CD4-positive, alpha-beta memory T cell (primary cell): ENCODE measurements at regions not wholly inside any gene's neighbourhood (a gene's known extent, or its start where the extent isn't known, plus 50 kb on each side); places are given as distances from the start of the nearest gene placed in this dataset.

Source experiments
- CTCF ChIA-PET: fragments of 350-600 bp; sonication (Branson Sonifier 250); formaldehyde crosslinking; loops from one replicate; lab custom pipeline; 2021; ENCODE audit warnings: inconsistent platforms; ENCODE audit not compliant: partially characterized antibody; lab: Charles Lee
- POLR2A ChIA-PET: fragments of 350-600 bp; sonication (Branson Sonifier 250); formaldehyde crosslinking; loops from one replicate; lab custom pipeline; 2021; ENCODE audit not compliant: partially characterized antibody; lab: Charles Lee
- DNase-seq, 5 donors: peaks; one replicate each; pipeline versions ENCODE4 v3.0.0 to v3.0.0-alpha.2; 2020 to 2022; ENCODE audit warnings: mixed read lengths in 1 of 5
- H3K27ac ChIP-seq: one replicate; pipeline ENCODE4 v1.7.0; 2013; ENCODE audit warnings: low read depth, low read length
- H3K27me3 ChIP-seq: 2 replicates; pipeline ENCODE4 v1.7.0; 2013; ENCODE audit warnings: mild to moderate bottlenecking, low read length, moderate library complexity; ENCODE audit not compliant: insufficient read depth
- H3K36me3 ChIP-seq: 2 replicates; pipeline ENCODE4 v1.7.0; 2013; ENCODE audit warnings: mild to moderate bottlenecking, low read length, moderate library complexity; ENCODE audit not compliant: insufficient read depth
- H3K4me1 ChIP-seq: 2 replicates; pipeline ENCODE4 v1.7.0; 2013; ENCODE audit warnings: mild to moderate bottlenecking, low read length, moderate library complexity; ENCODE audit not compliant: insufficient read depth
- H3K4me3 ChIP-seq, 2 donors: one replicate each; pipeline ENCODE4 v1.7.0; 2013; ENCODE audit warnings: low read length in 2 of 2, mild to moderate bottlenecking in 1 of 2
- H3K9me3 ChIP-seq, 2 donors: one replicate each; pipeline ENCODE4 v1.7.0; 2013; ENCODE audit warnings: low read length in 2 of 2, control low read depth in 1 of 2; ENCODE audit not compliant: control insufficient read depth in 1 of 2
- H3K27ac Mint-ChIP-seq, 7 donors: one replicate each; pipeline ENCODE4 v1.8.0; 2020 to 2021; ENCODE audit warnings: mixed read lengths in 7 of 7, mild to moderate bottlenecking in 6 of 7, inconsistent platforms in 3 of 7, moderate library complexity in 3 of 7
- H3K27me3 Mint-ChIP-seq, 2 donors: one replicate each; pipeline ENCODE4 v1.8.0; 2020 to 2021; ENCODE audit warnings: mixed read lengths in 2 of 2
- H3K36me3 Mint-ChIP-seq, 2 donors: one replicate each; pipeline ENCODE4 v1.8.0; 2020 to 2021; ENCODE audit warnings: mixed read lengths in 2 of 2, inconsistent platforms in 1 of 2, mild to moderate bottlenecking in 1 of 2
- H3K4me1 Mint-ChIP-seq, 4 donors: one replicate each; pipeline ENCODE4 v1.8.0; 2020 to 2021; ENCODE audit warnings: mixed read lengths in 4 of 4, mild to moderate bottlenecking in 1 of 4
- H3K4me3 Mint-ChIP-seq, 8 donors: one replicate each; pipeline ENCODE4 v1.8.0; 2020 to 2021; ENCODE audit warnings: mixed read lengths in 8 of 8, mild to moderate bottlenecking in 7 of 8, moderate library complexity in 6 of 8, inconsistent platforms in 3 of 8
- H3K9me3 Mint-ChIP-seq, 8 donors: one replicate each; pipeline ENCODE4 v1.8.0; 2020 to 2021; ENCODE audit warnings: mixed read lengths in 8 of 8, mild to moderate bottlenecking in 5 of 8, inconsistent platforms in 3 of 8, moderate library complexity in 1 of 8
- intact Hi-C: fragments of 100-400 bp; cut with micrococcal nuclease; formaldehyde crosslinking; loops from one replicate; pipeline ENCODE4 v1.15.1; 2023

- Mint-ChIP-seq H3K9me3 (peaks cover 0 to 6% (median 0%) of the 10 kb centered on the region in 8 donors), H3K27ac (no peak overlapping the region), H3K27me3 (peaks cover 13 to 14% of the 10 kb centered on the region in 2 donors), H3K36me3 (no peaks in the 10 kb centered on the region), H3K4me3 (no peak overlapping the region), H3K4me1 (no peaks in the 10 kb centered on the region)
- no peak for DNase-seq
- no peaks in the 10 kb centered on the region for H3K9me3 ChIP-seq
- ChIA-PET POLR2A (no interaction called here), CTCF (no interaction called here)
- intact Hi-C loops: no loop called here
- H3K4me1 ChIP-seq: no peaks in the 10 kb centered on the region
- H3K27ac ChIP-seq: no peak overlapping the region
- H3K27me3 ChIP-seq: no peaks in the 10 kb centered on the region
- H3K4me3 ChIP-seq: no peak overlapping the region
- no peaks in the 10 kb centered on the region for H3K36me3 ChIP-seq
These were observed 240.7 kb downstream of the BMP7 start for GRCh38 chr20:57025666-57026224.

- H3K4me1 Mint-ChIP-seq: no peaks in the 10 kb centered on the region
- no peaks in the 10 kb centered on the region for H3K36me3 Mint-ChIP-seq
- intact Hi-C loops: no loop called here
- H3K4me3 Mint-ChIP-seq: no peak overlapping the region
- Histone ChIP-seq H3K27me3 (no peaks in the 10 kb centered on the region), H3K36me3 (no peaks in the 10 kb centered on the region), H3K9me3 (no peaks in the 10 kb centered on the region), H3K4me1 (no peaks in the 10 kb centered on the region), H3K27ac (no peak overlapping the region), H3K4me3 (no peak overlapping the region)
- DNase-seq: no peak
- H3K9me3 Mint-ChIP-seq: peaks cover 0 to 6% (median 2%) of the 10 kb centered on the region in 8 donors
- POLR2A ChIA-PET: no interaction called here
- peaks cover 10 to 14% of the 10 kb centered on the region in 2 donors for H3K27me3 Mint-ChIP-seq
- no peak overlapping the region for H3K27ac Mint-ChIP-seq
- CTCF ChIA-PET: no interaction called here
These were observed 238.7 kb downstream of the BMP7 start for GRCh38 chr20:57027777-57028176.

DNA sequence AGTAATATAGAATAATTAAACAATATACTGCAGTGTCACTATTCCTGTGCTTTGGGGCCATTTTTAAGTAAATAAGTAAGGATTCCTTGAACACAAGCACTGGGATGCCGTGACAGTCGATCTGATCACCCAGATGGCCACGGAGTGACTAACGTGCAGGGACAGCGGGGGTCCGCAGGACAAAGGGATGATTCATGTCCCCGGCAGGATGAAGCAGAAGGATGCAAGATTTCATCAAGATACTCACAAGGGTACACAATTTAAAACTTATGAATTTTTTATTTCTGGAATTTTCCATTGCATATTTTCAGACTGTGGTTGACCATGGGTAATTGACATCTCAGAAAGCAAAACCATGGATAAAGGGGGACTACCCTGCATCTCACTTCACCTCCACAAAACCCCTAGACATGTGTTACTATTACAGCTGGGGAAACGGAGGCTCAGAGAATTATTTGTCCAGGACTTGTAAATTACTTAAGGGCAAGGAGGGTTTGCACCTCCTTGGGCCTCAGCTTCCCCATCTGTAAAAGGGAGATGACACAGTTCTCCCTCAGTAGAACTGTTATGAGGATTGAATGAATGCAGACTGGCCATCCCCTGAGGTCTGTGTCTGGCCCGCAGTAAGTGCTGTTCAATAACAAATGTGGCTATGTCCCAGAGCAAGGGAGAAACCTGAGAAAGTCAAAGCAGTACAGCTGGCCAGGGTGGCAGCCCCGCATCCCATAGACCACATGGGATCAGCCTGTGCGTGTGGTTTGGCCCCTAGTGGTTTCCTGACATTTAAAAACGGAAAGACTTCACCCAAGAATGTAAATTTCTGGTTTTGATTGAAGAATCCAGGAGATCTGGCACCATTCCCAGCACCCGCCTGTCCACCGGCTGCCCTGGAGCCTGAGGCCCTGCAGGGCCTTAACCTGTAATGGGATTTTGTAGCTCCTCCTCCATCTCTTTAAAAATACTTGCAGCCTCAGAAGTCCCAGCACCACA is 235.5 kb downstream of the BMP7 start:
- no peaks in the 10 kb centered on the region for H3K4me1 ChIP-seq
- Mint-ChIP-seq H3K4me3 (no peak overlapping the region), H3K4me1 (no peaks in the 10 kb centered on the region), H3K9me3 (peaks cover 0 to 18% (median 2%) of the 10 kb centered on the region in 8 donors), H3K27ac (no peak overlapping the region), H3K27me3 (peaks cover 8 to 12% of the 10 kb centered on the region in 2 donors), H3K36me3 (no peaks in the 10 kb centered on the region)
- DNase-seq: no peak
- H3K27ac ChIP-seq: no peak overlapping the region
- no peaks in the 10 kb centered on the region for H3K36me3 ChIP-seq
- intact Hi-C loops: no loop called here
- H3K4me3 ChIP-seq: no peak overlapping the region
- no peaks in the 10 kb centered on the region for H3K9me3 ChIP-seq
- POLR2A ChIA-PET: no interaction called here
- H3K27me3 ChIP-seq: no peaks in the 10 kb centered on the region
- CTCF ChIA-PET: no interaction called here

GRCh38 chr20:57031867-57032355 is 234.5 kb downstream of the BMP7 start:
- Histone ChIP-seq H3K27me3 (no peaks in the 10 kb centered on the region), H3K4me3 (no peak overlapping the region), H3K36me3 (no peaks in the 10 kb centered on the region), H3K27ac (no peak overlapping the region), H3K9me3 (no peaks in the 10 kb centered on the region), H3K4me1 (no peaks in the 10 kb centered on the region)
- ChIA-PET POLR2A (no interaction called here), CTCF (no interaction called here)
- intact Hi-C loops: no loop called here
- H3K27me3 Mint-ChIP-seq: peaks cover 12 to 15% of the 10 kb centered on the region in 2 donors
- no peak overlapping the region for H3K27ac Mint-ChIP-seq
- H3K4me1 Mint-ChIP-seq: no peaks in the 10 kb centered on the region
- H3K4me3 Mint-ChIP-seq: no peak overlapping the region
- H3K9me3 Mint-ChIP-seq: peaks cover 0 to 18% (median 3%) of the 10 kb centered on the region in 8 donors
- no peaks in the 10 kb centered on the region for H3K36me3 Mint-ChIP-seq
- DNase-seq: no peak

DNA sequence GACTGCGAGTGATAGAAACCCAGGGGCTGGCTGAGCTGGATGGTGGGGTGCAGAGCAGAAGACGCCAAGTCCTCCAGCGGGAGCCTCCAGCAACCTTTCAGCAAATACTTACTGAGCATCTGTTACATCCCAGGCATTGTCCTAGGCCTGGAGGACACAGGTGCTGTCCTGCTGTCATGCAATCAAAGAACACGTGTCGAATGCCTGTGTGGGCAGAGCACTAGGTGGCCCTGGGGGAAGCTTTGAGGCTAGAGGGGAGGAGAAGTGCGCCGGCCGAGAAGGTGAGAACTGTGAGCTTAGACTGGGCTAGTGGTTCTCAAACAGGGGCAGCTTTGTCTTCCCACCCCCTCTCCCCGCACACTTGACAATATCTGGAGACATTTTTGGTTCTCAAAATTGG is 233.6 kb downstream of the BMP7 start:
- Mint-ChIP-seq H3K4me3 (no peak overlapping the region), H3K36me3 (no peaks in the 10 kb centered on the region), H3K9me3 (peaks cover 0 to 18% (median 3%) of the 10 kb centered on the region in 8 donors), H3K27me3 (peaks cover 12 to 15% of the 10 kb centered on the region in 2 donors), H3K4me1 (no peaks in the 10 kb centered on the region), H3K27ac (no peak overlapping the region)
- intact Hi-C loops: no loop called here
- H3K27me3 ChIP-seq: no peaks in the 10 kb centered on the region
- no peak overlapping the region for H3K4me3 ChIP-seq
- no peaks in the 10 kb centered on the region for H3K36me3 ChIP-seq
- no peak overlapping the region for H3K27ac ChIP-seq
- CTCF ChIA-PET: no interaction called here
- POLR2A ChIA-PET: no interaction called here
- no peak for DNase-seq
- no peaks in the 10 kb centered on the region for H3K9me3 ChIP-seq
- no peaks in the 10 kb centered on the region for H3K4me1 ChIP-seq

DNA sequence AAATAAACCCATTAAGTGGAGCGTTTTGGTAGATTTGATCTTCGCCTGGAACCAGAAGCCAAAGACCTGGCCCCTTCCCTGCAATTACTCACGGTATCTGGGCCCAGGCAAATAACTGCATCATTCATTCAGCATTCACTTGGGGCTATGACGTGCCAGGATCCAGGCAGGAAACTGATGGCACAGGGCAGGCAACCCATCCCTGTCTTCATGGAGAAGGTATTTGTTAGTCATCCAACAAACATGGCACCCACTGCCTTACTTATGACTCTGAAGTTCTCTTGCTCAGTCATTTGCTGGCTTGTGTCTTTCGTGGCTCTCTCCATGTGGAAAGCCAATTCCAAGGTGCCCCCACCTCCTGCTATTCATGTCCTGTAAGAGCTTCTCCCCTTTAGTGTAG is 232.4 kb downstream of the BMP7 start:
- ChIA-PET CTCF (no interaction called here), POLR2A (no interaction called here)
- H3K9me3 Mint-ChIP-seq: peaks cover 0 to 18% (median 3%) of the 10 kb centered on the region in 8 donors
- Histone ChIP-seq H3K36me3 (no peaks in the 10 kb centered on the region), H3K27ac (no peak overlapping the region), H3K4me3 (no peak overlapping the region), H3K9me3 (no peaks in the 10 kb centered on the region), H3K27me3 (no peaks in the 10 kb centered on the region), H3K4me1 (no peaks in the 10 kb centered on the region)
- no peak overlapping the region for H3K27ac Mint-ChIP-seq
- peaks cover 12 to 15% of the 10 kb centered on the region in 2 donors for H3K27me3 Mint-ChIP-seq
- no peak for DNase-seq
- H3K4me3 Mint-ChIP-seq: no peak overlapping the region
- intact Hi-C loops: no loop called here
- H3K4me1 Mint-ChIP-seq: no peaks in the 10 kb centered on the region
- no peaks in the 10 kb centered on the region for H3K36me3 Mint-ChIP-seq

DNA sequence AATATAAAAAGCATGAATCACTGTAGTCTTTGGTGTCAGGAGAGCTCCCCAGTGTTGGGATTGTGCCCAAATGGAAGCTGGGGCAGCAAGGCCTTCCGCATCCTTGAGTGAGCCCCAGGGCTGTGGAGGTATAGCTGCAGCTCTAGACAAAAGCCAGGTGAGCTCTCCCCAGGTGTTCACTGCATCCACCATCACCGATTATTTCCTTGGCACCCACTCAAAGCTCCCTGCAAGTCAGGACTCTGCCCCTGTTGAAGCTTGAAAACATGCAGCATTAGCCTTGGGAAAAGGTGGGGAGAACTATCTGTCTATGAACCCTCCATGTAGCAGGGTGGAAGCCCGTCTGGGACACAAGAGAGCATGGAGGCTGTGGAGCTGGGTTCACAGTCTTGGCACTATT is 228.8 kb downstream of the BMP7 start:
- Mint-ChIP-seq H3K36me3 (no peaks in the 10 kb centered on the region), H3K27ac (no peak overlapping the region), H3K27me3 (peaks cover 5 to 9% of the 10 kb centered on the region in 2 donors), H3K9me3 (peaks cover 0 to 14% (median 2%) of the 10 kb centered on the region in 8 donors), H3K4me3 (no peak overlapping the region), H3K4me1 (no peaks in the 10 kb centered on the region)
- CTCF ChIA-PET: no interaction called here
- no peaks in the 10 kb centered on the region for H3K36me3 ChIP-seq
- H3K9me3 ChIP-seq: no peaks in the 10 kb centered on the region
- intact Hi-C loops: no loop called here
- H3K4me1 ChIP-seq: no peaks in the 10 kb centered on the region
- DNase-seq: no peak
- no peak overlapping the region for H3K4me3 ChIP-seq
- POLR2A ChIA-PET: no interaction called here
- no peak overlapping the region for H3K27ac ChIP-seq
- H3K27me3 ChIP-seq: no peaks in the 10 kb centered on the region
